ENCODE measurements at regions not wholly inside any gene's neighbourhood (a gene's known extent, or its start where the extent isn't known, plus 50 kb on each side); places are given as distances from the start of the nearest gene placed in this dataset.

DNA sequence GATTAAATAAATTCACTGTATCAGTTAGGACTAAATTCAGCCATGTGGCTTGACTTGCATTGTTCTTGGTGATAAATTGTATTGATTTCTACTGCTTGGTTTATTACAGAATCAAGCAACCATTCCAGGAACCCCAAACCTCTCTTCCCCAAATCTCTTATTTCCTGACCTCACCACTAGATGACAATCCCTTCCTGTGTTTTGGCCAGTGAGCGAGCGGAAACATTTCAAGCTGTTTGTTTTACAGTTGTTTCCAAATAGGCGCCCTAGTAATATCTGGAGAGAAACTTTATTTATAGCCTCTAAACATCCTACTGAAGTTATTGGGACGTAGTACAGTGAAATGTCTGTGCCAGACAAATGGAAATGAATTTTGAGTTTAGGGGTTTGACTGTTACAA is 161.1 kb downstream of the SNAPC1 start:
- no peak for TF ChIP-seq BHLHE40 (IDR thresholded peaks at IDR 0.05; ENCODE audit: borderline replicate concordance)
- no peak for TF ChIP-seq HDGF (IDR thresholded peaks at IDR 0.05; ENCODE audit: borderline replicate concordance)
- no peak for TF ChIP-seq CTBP1 (IDR thresholded peaks at IDR 0.05; ENCODE audit: borderline replicate concordance)
- no peak for TF ChIP-seq ZNF384 (IDR thresholded peaks at IDR 0.05)
- TF ChIP-seq ELF4 (IDR thresholded peaks at IDR 0.05): no peak
- no peak for TF ChIP-seq SUZ12 (IDR thresholded peaks at IDR 0.05)
- no peak for TF ChIP-seq PKNOX1 (IDR thresholded peaks at IDR 0.05)
- no peak for TF ChIP-seq NFRKB (IDR thresholded peaks at IDR 0.05)
- TF ChIP-seq TARDBP (IDR thresholded peaks at IDR 0.05): no peak
- ChIA-PET POLR2A (no interaction called here), CTCF (no interaction called here)
- no peak for DNase-seq (ENCODE audit: extremely low spot score)

- ChIA-PET CTCF (interaction anchor here (1.3 kb wide), 1 partner anchor 201 kb away, joined by 5 read pairs; no protein-coding TSS in a partner anchor), POLR2A (interaction anchor here (0.7 kb wide), 1 partner anchor 200 kb away, joined by 4 read pairs; no protein-coding TSS in a partner anchor)
- DNase-seq (ENCODE audit: extremely low spot score): no peak
- TF ChIP-seq ELF4 (IDR thresholded peaks at IDR 0.05) (no peak), SP1 (IDR thresholded peaks at IDR 0.05) (no peak), NFRKB (IDR thresholded peaks at IDR 0.05) (no peak), CTBP1 (IDR thresholded peaks at IDR 0.05; ENCODE audit: borderline replicate concordance) (no peak)
Observed at GRCh38 chr14:61925043-61925442, 162.8 kb downstream of the SNAPC1 start.

- no peak for TF ChIP-seq FOXK2 (IDR thresholded peaks at IDR 0.05)
- no peak for TF ChIP-seq TARDBP (IDR thresholded peaks at IDR 0.05)
- no peak for TF ChIP-seq FOXA1 (IDR thresholded peaks at IDR 0.05)
- TF ChIP-seq BHLHE40 (IDR thresholded peaks at IDR 0.05; ENCODE audit: borderline replicate concordance): no peak
- TF ChIP-seq CTBP1 (IDR thresholded peaks at IDR 0.05; ENCODE audit: borderline replicate concordance): no peak
- ChIA-PET CTCF (interaction anchor here (1.3 kb wide), 1 partner anchor 201 kb away, joined by 5 read pairs; no protein-coding TSS in a partner anchor), POLR2A (interaction anchor here (0.9 kb wide), 1 partner anchor 12 kb away, joined by 3 read pairs; no protein-coding TSS in a partner anchor)
- no peak for DNase-seq (ENCODE audit: extremely low spot score)
Observed at GRCh38 chr14:61925732-61926435, 163.7 kb downstream of the SNAPC1 start.

DNA sequence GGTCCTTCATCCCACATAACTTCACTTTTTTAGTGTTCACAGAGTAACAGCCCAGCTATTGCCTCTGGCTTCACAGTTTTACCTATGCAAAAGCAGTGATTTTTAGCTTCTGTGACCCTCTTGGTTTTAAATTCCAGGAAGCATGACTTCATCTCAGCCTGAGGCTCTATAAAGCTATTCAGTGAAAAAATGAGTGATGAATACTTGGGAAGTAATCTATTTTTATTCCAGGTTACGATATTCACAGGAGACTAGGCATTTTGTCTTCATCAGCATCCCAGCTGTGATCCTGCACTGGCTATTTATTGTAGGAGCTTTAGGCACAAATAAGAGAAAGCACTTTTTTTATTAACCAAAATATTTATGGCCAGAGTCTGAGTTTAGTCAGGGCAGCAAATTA is 164.8 kb downstream of the SNAPC1 start:
- DNase-seq (ENCODE audit: extremely low spot score): no peak
- TF ChIP-seq FOXA1 (IDR thresholded peaks at IDR 0.05): no peak
- no peak for TF ChIP-seq LEF1 (IDR thresholded peaks at IDR 0.05; ENCODE audit: borderline replicate concordance)
- TF ChIP-seq CTBP1 (IDR thresholded peaks at IDR 0.05; ENCODE audit: borderline replicate concordance): no peak
- no peak for TF ChIP-seq FOXM1 (IDR thresholded peaks at IDR 0.05; ENCODE audit: borderline replicate concordance)
- no peak for TF ChIP-seq SP1 (IDR thresholded peaks at IDR 0.05)
- TF ChIP-seq SUZ12 (IDR thresholded peaks at IDR 0.05): no peak
- TF ChIP-seq PKNOX1 (IDR thresholded peaks at IDR 0.05): no peak
- POLR2A ChIA-PET: interaction anchor here (0.9 kb wide), 1 partner anchor 13 kb away, joined by 3 read pairs; no protein-coding TSS in a partner anchor
- CTCF ChIA-PET: interaction anchor here (0.6 kb wide), 1 partner anchor 1121 kb away, joined by 3 read pairs; no protein-coding TSS in a partner anchor

DNA sequence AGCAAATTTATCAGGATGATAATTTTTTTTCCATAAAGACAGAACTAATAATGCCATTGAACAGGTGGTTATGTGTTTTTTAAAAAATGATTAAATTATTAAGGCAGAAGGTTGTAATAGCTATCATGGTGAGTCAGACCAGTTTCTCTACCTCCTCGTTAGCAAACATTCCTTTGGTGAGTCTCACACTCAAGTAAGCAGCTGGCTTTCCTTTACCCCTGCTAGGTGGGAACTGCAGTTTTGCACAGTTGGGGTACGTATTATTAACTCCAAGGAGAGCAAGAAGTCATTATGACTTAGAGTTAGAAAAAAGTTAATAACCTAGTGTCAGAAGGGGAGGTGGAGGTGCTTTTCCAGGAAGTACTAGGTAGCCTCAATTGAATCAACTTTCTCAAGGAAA is 165.3 kb downstream of the SNAPC1 start:
- ChIA-PET POLR2A (no interaction called here), CTCF (interaction anchor here (0.6 kb wide), 1 partner anchor 14 kb away, joined by 3 read pairs; no protein-coding TSS in a partner anchor)
- no peak for DNase-seq (ENCODE audit: extremely low spot score)
- TF ChIP-seq TARDBP (IDR thresholded peaks at IDR 0.05): no peak
- no peak for TF ChIP-seq SUZ12 (IDR thresholded peaks at IDR 0.05)
- no peak for TF ChIP-seq PKNOX1 (IDR thresholded peaks at IDR 0.05)

DNA sequence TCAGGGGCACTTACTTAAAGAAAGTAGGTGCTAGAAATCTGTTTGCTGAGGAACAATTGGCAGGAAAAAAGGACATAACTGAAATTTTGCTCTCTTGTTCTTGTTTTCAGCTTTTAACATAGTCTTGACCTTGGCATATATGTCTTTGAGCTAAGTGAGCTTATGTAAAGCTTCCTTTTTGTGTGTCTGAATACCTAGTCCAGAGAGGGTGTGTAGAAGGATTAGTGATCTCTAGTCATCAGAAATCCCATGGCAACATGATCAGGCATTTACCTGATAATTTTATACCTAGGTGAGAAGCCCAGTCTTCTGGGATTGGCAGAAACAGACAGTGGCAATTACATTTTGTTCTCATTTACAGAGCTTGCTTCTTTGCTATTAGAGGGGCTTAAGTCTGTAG is 166.1 kb downstream of the SNAPC1 start:
- TF ChIP-seq ELF4 (IDR thresholded peaks at IDR 0.05): no peak
- TF ChIP-seq SP1 (IDR thresholded peaks at IDR 0.05): no peak
- no peak for TF ChIP-seq ARNT (IDR thresholded peaks at IDR 0.05)
- TF ChIP-seq PKNOX1 (IDR thresholded peaks at IDR 0.05): no peak
- TF ChIP-seq TARDBP (IDR thresholded peaks at IDR 0.05): no peak
- TF ChIP-seq L3MBTL2 (conservative IDR thresholded peaks at IDR 0.05): no peak
- TF ChIP-seq FOXM1 (IDR thresholded peaks at IDR 0.05; ENCODE audit: borderline replicate concordance): no peak
- TF ChIP-seq CTBP1 (IDR thresholded peaks at IDR 0.05; ENCODE audit: borderline replicate concordance): no peak
- TF ChIP-seq SUZ12 (IDR thresholded peaks at IDR 0.05): no peak
- no peak for TF ChIP-seq FOXK2 (IDR thresholded peaks at IDR 0.05)
- POLR2A ChIA-PET: no interaction called here
- CTCF ChIA-PET: no interaction called here
- DNase-seq (ENCODE audit: extremely low spot score): no peak

All from HEK293T (cell line).